Activated T-cell treated with anti-CD3 and anti-CD28 coated beads for 4 hours (primary cell): ENCODE measurements at regions not wholly inside any gene's neighbourhood (a gene's known extent, or its start where the extent isn't known, plus 50 kb on each side); places are given as distances from the start of the nearest gene placed in this dataset.
"Not testable (repeated sequence)": the region's sequence is repeated elsewhere in the genome, so short reads cannot be mapped to it uniquely, and the experiment has no call there.

Source experiments
- DNase-seq: peaks from one replicate; pipeline ENCODE4 v3.0.0-alpha.2; 2020

DNA sequence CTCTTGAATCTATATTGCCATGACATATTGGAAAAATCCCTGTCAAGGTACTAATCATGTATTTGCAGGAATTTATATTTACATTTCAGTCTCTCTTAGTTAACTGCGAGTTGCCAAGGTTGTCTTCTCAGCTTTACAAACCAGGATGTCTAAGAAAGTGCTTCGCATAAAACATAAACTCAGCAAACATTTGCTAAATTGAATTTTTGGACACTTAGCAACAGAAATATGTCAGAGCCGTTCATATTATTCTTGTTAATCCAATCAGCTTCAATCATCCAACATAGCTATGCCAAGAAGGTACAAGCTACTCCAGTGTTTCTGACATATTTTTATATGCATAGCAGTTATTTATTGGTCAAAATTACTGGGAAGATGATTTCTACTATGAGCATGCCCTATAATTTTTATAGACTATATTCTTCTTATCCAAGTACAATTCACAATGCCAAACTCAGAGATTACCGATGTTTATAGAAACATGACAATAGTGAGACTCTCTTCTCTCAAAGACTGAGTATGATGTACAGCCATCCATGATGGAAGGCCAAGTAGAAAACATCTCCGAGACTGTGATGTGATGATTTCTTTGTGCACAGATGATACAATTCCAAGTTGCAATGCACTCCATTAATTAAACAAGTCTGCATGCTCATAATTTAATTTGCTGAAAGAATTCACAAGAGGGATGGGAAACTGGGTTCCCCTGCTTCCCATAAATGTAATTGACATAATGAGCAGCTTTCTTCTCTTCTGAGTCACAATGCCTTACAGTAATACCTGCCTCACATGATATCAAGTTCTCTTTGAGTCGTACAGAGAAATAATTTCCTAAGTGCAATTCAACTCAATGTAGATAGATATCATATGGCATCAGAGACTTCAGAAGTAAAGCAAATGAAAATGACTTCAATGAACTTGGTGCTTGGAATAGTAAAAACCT lies 776.3 kb downstream of the EFNB2 start:
- DNase-seq: no peak

DNA sequence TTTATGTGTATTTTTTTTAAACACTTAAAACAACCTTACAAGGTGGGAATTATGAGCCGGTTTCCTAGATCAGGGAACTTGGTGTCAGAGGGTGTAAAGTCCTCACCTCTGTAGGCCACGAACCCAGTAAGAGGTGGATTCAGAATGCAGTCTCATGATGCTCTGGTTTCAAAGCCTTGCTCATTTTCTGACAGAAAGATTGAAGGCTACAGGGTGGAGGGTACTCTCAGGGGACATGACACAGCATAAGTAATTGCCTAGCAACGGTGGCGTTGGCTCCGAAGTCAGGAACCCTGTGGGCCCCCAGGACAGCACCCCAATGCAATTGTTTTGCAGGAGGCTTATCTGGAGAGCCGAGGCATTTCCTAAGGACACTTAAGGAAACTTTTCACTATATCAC lies 794.7 kb downstream of the EFNB2 start:
- DNase-seq: no peak

DNA sequence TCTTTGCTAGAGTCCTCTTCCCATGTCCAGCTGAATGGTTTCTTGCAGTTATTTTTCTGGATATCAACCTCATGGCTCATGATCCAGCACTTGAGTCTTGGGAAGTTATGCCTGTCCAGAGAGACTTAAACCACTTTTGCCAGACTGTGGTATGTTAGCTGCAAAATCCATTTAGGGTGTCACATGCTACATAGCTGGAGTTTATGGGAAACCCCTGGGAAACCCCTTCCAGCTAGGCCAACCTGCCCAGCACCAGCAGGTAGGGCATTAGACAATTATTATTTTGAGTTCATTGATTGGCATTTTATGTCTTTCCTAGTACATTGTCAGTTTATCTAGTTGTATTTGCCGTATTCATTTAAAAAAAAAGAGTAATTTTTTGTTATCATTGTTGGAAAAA lies 797.8 kb downstream of the EFNB2 start:
- no peak for DNase-seq

DNA sequence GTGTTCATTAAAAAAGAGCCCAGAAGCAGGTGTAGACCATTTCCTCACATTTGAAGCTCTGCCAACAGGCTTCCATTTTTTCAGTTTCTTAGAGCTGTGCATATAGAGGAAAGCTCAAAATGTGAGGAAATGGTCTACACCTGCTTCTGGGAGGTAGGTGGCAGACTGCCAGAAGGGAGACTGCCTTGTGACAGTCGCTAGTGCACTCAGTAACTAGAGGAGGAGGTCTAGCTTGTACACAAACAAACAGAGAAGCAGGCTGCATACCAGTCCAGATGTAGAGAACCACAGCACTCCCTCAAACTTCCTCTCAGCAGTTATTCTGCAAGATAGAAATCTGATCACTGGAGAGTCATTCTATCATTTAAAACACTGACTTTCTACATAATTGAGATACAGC lies 800.2 kb downstream of the EFNB2 start:
- DNase-seq: no peak

DNA sequence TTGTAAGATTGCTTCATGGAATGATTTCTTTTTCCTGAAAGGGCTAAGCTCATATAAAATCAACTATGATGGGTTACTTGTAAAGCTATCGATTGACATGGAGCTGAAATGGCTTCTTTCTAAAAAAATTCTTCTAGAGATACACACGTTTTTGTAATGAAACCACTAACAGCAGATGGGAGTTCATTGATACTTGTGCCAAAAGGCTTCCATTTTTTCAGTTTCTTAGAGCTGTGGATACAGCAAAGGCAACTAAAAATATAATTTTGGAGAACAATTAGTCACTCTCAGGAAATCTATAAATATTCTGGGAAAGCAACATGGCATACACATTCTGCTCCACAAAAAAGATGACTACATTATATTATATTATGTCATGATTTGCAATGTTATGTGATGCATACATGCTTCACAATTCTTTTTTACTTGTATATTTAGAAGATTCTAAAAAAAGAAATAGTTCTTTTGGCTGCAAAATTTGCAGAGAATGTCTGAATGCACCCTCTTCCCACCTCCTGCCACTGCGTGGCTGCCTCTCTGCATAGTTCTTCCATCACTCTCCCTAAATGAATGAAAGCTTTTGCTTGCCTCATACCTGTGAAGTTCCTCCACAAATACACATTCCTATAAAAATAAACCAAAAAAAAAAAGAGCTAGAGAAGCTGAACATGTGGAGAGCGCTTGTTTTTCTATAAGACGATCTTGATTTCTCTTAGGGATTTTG lies 802.5 kb downstream of the EFNB2 start:
- DNase-seq: no peak

DNA sequence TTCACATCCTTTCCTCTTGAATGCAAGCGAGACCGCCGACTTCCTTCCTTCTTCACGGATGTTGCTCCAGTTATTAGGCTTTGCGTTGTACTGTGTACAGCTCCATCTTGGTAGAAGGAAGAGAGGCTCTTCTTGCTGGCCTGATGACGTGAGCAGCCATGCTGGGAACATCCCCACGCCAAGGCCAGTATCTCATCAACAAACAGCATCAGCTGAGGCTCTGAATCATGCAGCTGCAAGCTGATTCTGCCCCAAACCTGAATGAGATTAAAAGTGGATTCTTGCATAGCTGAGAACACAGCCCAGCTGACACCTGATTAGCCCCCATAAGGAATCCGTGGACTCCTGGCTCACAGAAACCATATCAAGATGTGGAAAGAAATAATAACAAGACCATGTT lies 809.6 kb downstream of the EFNB2 start:
- no peak for DNase-seq

DNA sequence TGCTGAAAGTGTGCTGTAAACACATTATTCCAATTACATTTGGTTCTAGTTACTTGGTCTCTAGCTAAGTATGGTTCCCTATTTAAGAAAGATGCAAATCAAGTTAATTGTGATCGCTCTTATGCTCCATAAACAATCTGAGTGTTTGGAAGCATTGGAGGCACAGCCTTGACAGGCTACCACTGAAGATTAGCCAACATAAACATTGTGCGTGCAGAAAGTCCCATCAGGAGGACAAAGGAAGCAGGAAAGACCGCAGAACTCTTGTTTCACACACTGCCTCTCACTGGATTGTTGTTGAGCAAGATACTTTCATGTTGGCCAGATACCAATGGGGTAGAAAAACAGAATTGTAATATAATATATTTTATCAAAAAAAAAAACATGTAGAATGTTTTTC lies 814.4 kb downstream of the EFNB2 start:
- DNase-seq: no peak

DNA sequence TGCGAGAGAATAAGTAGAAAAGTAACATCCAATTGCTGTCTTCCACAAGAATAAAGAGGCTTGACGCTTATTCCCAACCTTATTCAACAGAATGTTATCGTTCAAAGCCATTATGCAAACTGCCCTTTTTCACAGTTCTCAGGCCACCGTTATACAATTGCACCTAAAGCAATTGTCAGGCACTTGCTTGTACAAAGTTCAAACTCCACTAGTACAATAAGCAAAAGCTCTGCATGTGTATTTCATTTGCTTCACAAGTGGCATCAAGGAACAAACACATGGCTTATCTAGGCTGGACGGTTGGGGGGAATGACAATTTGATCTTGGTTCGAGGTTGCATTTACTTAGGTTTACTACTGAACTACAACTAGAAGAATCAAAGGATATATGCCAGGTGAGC lies 815.6 kb downstream of the EFNB2 start:
- no peak for DNase-seq

DNA sequence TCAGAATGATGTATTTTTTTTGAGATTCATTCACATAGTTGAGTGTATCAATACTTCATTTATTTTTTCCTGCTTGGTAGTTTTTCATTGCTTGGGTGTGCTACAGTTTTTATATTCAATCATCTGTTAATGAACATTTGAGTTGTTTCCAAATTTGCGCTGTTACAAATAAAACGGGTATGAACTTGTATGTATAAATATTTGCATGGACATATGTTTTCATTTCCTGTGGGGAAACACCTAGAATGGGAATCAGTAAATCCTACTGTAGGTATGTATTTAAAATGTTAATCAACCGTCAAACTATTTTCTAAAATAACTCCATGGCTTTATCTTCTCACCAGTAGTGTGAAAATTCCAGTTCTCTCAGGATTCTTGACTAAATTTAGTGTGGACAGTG lies 826.3 kb downstream of the EFNB2 start:
- DNase-seq: no peak

DNA sequence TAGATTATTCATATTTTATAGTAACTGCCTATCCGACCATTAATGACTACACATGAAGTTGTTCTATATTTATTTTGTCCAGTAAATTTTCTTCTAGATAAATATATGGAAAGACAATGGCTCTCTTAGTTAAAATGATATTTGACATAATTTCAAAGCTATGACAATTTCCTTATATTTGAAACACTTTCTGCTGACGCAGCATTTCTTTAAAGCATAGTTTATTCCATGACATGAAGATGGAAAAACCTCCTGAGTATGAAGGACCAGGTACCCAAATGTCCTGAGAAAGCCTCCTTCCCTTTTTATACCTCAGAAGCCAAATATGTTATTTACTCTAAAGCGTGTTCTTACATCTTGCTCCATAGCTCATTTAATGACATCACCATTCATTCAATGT lies 831.6 kb downstream of the EFNB2 start:
- no peak for DNase-seq

DNA sequence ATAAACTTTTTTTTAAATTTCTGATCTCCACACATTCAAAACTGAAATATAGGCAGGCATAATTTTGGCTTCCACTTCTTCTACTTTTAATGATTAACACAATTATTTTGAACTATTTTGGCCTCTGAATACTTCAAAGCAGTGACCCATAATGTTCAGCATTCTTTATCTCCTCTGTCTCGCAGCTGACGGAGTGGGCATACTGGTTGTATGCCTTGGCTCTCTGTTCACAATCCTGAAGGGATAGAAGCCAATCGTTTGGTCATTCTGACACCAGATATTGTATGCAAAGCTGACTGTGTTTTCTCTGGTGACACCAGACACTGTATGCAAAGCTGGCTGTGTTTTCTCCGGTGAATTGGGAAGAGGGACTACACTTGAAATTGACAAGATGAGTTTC lies 833.0 kb downstream of the EFNB2 start:
- DNase-seq: no peak

DNA sequence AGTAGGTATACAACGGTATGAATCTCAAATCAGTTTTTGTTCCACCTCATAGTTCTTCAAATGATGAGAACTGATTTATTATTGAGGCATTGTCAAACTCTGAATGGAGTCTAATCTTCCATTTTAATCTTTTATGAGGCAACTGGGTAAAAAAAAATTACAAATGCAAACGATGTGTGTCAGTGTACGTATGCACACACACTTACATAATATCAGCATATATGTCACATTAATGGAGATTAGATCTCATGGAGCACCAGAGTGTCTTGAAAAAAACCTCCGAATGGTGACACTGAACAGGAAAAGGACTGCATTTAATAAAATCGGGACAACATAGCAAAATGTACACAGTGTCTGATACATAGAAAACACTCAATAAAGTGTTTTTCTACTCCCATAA lies 842.7 kb downstream of the EFNB2 start:
- no peak for DNase-seq

DNA sequence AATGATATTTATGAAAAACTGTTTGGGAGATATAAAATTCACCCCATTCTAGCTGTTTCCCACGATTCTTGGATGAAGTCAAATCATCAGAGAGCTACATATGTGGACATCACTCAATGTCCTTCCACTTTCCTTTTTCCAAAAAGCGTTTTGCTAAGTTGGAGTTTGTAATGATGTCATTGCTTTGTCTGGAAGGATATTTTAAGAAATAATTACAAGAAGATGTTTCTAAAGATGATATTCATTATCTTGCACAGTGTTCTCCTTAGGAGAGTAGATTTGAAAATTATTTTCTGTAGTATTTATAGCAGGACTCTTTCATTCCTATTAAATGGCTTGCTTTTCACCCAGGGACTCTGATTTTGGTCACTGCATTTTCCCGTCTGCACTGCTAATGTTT lies 851.2 kb downstream of the EFNB2 start:
- no peak for DNase-seq

DNA sequence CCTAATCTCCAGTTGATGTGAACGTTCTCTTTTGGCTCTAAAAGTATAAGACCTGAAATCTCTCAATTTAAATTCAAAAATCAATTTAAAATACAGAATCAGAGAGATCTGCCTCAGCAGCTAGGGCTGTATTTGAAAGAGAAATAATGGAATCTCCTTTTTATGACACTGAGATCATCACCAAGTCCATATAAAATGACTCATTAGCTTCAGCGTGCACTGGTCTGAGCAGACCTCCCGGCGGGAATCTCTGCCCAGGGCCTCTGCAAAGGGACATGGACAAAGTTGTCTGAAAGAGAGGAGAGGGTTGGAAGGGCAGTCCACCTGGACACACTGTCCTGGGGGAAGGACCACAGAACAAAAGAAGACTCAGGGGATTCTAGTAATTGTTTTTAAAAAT lies 855.6 kb downstream of the EFNB2 start:
- no peak for DNase-seq

DNA sequence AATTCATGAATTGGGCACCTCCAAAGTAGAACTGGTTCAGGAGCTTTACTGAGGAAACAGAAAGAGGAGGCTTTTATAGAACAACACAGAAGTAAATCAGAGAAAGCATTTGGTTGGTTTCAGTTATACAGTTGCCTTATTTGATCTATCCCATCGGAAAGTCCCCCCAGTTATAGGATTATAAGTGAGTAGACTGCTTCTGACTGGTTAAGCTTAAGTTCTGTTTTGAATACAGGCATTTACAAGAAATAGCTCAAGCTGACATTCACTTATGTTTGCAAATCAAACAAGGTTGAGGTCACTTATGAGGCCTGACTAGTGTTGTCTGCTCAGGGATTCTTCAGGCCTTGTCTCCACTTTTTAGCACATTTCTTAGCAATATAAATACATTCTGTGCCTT lies 857.4 kb downstream of the EFNB2 start:
- no peak for DNase-seq

DNA sequence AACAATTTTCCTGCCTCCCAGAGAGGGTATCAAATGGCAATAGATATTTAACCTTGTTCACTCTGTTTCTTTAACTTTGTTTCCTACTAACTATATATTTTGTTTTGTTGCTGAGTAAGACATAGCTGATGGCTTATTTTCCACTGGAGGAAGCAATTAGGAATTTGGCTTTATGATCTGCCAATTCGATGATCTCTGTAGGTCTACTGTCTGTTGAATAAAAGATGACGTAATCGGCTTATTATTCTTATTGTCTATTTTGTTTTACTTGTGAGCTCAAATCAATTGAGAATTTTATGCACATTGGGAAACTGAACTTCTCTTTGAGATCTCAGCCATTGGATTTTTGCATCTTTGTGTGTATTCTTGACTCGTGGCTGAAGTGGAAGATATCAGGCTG lies 862.6 kb downstream of the EFNB2 start:
- no peak for DNase-seq

DNA sequence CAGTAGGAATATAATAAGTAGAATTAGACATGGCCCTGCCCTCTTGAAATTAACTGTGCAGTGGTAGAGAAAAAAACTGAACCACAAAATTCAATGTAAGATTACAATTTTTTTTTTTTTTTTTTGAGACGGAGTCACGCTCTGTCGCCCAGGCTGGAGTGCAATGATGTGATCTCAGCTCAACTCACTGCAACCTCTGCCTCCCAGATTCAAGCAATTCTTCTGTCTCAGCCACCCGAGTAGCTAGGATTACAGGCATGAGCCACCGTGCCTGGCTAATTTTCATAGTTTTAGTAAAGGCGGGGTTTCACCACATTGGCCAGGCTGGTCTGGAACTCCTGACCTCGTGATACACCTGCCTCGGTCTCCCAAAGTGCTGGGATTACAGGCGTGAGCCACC lies 864.3 kb downstream of the EFNB2 start:
- DNase-seq: not testable (repeated sequence)

DNA sequence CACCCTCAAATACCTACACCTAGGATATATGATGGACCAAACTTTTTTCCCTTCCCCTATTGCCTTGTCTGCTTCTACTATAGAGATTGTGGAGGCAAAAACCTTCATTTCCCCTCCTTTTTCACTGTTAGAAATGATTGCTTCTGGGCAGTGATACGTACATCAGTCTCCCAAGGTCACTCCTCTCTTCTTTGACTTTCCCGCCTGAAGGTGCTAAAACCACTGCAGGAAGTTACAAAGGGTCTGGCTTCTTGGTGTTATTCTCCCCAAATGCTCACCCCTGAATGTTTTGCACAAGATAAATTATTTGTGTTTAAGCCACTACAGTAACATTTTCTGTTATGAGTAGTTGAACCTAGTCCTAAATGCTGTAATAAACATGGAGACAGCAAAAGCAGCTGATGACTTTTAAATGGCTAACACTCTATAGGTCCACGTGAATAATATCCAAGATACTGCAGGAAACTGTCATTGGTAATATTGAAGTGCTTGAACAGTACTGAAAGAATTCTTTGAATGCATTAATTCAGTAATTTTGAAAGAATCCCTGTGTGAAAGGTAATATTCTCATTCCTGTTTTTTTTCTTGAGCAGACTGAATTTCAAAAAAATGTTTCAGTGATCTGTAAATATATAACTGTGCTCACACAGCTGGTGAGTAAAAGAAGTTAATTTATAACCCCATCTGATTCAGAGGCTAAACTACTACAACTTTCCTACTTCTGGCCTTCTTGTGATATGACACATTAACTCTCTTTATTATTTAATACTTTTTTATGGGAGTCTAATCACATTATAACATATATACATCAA lies 865.1 kb downstream of the EFNB2 start:
- no peak for DNase-seq

DNA sequence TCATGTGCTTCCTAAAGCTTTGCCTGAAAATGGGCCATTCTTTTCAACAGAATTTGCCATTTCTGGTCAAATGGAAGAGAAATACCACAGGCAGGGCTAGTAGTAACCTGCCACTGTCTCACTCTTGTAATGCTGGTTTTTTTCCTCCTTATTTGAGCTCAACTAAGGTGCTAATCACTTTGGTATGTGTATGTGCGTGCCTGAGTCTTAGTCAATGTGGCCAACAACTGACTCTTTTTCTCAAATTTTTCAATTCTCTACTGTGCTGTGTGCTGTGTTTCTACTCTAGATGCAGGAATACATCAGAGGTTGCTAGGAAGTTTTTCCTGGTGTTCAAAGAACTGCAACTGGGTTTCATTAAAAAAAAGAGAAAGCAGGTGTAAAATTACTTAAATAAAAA lies 870.2 kb downstream of the EFNB2 start:
- DNase-seq: no peak

DNA sequence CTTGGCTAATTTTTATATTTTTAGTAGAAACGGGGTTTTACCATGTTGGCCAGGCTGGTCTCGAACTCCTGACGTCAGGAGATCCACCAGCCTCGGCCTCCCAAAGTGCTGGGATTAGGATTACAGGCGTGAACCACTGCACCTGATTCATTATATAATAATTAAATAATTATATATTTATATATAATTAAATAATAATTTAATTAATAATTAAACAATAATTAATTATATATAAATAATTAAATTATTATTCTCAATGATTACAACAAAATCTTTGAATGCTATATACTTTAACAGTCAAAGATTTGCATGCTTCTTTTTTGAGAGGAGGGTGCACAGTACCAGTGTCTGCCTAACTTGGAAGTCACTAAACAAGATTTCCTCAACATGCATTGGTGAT lies 872.3 kb downstream of the EFNB2 start:
- no peak for DNase-seq

DNA sequence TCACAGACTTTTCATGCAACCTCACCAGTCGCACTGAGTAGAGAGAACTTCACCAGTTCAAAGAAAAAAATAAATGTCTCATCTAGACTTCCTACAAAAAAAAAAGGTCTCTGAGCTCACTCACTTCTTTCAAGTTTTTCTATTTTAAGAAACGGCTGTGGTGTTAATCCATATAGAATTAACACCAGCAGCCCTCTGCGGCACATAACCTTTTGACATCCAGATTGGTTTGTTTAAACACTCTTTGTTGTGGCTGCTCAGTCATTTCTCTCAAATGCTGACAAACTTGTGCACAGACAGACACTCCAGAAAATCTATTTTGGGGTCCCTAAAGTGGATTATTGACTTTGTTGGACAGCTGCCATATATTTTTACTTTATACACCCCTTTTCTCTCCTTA lies 874.9 kb downstream of the EFNB2 start:
- no peak for DNase-seq

DNA sequence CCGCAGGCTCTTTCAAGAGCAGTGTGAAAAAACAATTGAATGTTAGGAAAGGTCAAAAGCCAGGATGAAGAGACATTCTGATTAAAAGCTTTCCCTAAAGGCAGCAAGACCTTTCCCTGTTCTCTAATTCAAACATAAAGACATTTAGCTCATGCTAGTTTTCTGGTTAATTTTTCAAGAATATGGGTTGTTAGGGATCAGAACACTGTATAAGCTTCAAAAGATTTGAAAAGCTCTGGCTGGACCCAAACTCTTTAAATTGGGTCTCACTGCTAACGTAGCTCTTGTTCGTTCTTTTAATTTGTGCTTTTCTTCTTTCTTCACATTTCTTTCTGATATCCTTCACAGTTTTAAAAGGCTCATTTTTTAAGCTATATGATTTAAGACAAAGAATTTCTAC lies 877.0 kb downstream of the EFNB2 start:
- DNase-seq: no peak

DNA sequence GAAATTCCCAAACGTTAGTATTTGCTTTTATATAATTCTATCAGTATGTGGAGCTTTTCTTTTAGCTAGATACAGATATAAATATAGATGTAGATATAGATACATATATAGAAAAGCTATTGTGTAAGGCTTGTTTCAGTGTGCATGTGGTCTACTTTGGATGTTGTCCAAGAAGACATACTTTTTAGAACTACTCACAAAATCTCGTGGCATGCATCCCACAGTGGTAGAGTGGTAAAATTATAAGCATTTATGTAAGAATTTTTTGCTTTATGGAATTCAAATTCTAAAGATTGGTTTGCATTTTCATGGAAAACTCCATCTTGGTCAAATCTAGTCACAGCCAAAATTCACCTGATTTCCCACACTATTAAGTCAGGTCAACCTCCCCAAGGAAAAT lies 880.4 kb downstream of the EFNB2 start:
- no peak for DNase-seq

DNA sequence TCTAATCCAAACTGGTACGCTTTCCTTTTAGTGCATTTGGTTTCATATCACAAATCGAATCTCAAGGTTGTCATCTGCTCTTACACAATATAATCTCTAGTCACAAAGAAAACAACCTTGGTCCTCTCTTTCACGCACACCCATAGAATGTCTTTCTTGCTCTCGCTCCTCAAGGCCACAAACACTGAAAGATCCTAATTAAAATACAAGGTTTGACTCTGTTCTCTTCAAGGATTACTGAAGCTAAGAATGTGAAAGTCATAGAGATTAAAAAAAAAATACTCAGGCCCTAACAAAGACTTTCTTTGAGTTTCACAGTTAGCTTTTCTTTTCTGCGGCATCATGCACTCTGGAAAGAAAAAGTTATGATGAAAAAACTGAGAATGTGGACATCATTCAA lies 891.5 kb downstream of the EFNB2 start:
- DNase-seq: no peak
